ENCODE measurements at regions not wholly inside any gene's neighbourhood (a gene's known extent, or its start where the extent isn't known, plus 50 kb on each side); places are given as distances from the start of the nearest gene placed in this dataset.
A peak's percentile ranks its signal among the peaks of the same experiment; 100 is the strongest.

GRCh38 chr15:66865622-66866611 is 163.9 kb downstream of the SMAD6 start (continued):
- no peak for TF ChIP-seq ZNF318 (IDR thresholded peaks at IDR 0.05; ENCODE audit: borderline replicate concordance in 1 of 2, low read depth in 1 of 2)
- no peak for TF ChIP-seq HNRNPK (IDR thresholded peaks at IDR 0.05; ENCODE audit: low read depth, low read length, poor library complexity, severe bottlenecking)
- peak; percentile 90 for TF ChIP-seq SPI1 (IDR thresholded peaks at IDR 0.05; ENCODE audit: borderline replicate concordance, low read depth, low read length)
